Right hindlimb (tissue), 1 donor: ENCODE measurements at regions not wholly inside any gene's neighbourhood (a gene's known extent, or its start where the extent isn't known, plus 50 kb on each side); places are given as distances from the start of the nearest gene placed in this dataset.

Experiments
- DNase-seq: peaks from one replicate; pipeline ENCODE4 v3.0.0-alpha.2; 2018

DNA sequence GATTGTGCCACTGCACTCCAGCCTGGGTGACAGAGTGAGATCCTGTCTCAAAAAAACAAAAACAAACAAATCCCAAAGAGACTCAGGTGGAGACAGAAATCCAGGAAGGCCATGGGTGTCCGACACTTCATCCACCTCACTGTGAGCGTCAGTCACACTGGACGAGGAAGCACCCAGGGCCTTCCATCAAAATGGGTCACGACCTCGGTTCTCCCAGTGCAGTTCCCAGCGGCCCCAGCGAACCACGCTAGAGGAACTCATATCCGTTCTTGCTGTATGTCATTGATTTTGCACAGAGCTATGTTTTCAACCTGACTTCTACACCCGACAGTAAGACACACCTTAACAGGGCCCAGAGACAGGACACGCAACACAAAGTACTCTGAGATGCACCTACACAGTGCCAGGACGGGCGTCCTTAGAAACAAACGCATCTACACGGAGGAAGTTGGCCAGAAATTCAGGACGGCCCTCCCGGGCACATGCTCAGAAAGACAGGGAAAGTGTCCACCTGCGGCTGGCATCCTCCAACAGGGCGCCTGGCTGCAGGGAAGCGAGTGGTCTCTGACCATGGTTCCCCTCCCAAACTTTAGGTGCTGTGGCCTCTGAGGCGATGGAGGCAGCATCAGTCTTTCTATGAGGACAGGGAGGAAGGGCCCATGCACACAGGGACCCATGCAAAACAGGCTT lies 410.5 kb downstream of the CTTN start:
- DNase-seq: no peak

DNA sequence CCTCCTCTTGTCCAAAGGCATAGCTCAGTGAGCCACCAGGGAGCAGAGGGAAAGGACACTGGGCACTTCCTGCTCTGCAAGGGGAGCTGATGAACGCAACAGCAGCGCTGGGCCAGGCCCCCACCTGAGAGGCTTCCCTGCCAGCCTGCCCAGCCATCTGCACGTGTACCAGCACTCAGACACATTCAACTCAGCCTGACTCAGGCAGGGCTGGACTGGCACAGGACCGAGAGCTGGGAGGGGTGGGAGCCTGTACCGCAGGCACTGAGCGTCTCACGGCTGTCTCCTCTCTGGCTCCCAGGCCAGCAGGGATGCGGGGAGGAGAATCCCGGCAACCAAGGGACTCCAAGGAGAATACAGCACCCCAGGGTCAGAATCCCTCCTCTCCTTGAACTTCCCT lies 411.8 kb downstream of the CTTN start:
- DNase-seq: no peak

DNA sequence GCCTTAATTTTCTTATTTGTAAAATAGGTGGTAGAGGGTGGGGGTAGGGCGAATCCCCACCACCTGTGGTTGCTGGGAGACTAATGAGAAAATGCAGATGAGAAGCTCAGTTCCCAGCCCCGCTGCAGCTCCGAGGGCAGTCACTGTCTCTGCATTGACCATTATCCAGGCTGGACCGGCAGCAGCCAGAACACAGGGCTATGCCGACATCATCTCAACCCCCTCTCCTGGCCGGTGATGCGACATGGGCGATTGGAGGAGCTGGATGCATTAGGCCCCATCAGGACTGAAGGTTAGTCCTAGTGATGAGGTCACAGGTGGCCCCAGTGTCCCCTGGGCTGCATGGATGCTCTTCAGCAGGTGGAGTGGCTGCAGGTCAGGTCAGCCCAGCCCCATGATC lies 412.4 kb downstream of the CTTN start:
- no peak for DNase-seq

DNA sequence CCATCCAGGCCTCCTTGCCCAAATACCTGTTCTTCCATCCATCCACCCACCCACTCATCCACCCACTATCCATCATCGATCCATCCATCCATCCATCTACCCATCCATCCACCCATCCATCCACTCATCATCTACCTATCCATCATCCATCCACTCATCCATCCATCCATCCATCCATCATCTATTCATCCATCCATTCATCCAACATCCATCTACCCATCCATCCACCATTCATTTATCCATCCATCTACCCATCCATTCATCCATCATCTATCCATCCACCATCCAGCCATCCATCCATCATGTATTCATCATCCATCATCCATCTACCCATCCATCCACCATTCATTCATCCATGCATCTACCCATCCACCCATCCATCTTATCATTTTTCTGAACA lies 413.2 kb downstream of the CTTN start:
- DNase-seq: no peak

DNA sequence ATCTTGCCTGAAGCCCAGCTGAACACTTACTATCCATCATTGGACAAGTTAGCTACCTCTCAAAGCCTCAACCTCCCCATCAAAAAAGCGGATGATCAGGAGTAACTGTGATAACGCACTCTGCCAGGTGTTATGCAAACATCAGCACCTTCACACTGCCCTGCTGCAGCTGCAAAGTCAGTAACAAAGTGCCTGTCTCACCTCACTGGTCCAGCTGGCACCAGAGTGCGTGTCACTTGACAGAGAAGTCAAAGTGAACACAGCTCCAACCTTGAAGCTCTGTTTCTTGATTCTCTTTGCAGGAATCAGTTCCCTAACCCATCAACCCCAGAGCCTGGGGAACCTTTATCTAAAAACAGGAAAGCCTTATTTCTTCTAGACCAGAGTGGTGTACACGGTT lies 413.6 kb downstream of the CTTN start:
- DNase-seq: no peak

DNA sequence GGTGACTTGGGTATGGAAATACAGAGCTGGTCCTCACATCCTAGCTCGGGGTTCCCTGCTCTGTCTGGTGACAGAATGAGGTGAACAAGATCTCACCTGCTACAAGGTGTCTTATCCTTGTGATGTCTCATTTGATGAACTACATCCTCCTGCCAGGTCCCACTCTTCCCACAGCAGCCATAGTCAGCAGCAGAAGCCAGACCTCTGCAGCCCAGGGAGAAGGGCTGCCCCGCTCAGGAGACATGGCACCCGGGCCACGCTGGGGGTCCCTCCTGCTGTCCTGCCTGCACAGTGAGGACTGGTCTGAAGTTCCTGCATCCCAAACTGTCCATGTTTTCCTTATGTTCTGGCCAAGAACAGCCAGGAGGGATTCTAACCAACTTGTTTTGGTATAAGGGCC lies 414.1 kb downstream of the CTTN start:
- no peak for DNase-seq

DNA sequence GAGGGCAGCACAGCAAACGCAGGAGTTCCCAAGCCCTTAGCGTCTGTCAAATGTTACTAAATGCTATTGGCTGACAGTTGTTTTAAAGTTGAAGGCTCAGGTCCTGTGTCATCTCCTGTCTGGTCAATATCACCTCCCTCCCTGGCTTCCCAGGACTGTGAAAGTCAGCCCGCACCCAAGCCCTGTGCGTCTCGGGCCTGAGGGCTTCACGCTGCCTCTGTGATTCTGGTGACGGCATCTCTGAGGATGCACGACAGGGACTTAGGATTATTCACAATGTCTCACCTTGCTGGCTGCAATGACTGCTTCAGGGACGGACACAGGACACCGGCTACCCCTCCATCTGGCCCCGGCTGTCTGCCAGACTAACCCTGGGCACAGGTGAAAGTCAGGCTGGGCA lies 415.3 kb downstream of the CTTN start:
- DNase-seq: no peak

DNA sequence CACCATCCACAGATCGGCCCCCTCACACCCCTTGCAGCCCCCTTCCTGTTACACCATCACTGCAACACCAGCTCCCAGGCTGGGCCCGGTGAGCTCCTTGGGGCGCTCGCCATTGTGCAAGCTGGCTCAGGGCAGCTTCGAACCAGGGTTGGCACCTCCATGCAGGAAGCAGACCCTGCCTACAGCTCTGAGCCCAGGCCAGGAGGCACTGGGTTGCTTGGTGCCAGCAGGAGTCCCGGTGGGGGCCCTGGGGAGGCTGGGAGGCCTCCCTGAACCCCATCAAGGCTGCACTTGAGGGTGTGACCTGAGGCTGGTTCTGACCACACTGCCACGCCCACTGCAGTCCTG lies 417.1 kb downstream of the CTTN start:
- no peak for DNase-seq

DNA sequence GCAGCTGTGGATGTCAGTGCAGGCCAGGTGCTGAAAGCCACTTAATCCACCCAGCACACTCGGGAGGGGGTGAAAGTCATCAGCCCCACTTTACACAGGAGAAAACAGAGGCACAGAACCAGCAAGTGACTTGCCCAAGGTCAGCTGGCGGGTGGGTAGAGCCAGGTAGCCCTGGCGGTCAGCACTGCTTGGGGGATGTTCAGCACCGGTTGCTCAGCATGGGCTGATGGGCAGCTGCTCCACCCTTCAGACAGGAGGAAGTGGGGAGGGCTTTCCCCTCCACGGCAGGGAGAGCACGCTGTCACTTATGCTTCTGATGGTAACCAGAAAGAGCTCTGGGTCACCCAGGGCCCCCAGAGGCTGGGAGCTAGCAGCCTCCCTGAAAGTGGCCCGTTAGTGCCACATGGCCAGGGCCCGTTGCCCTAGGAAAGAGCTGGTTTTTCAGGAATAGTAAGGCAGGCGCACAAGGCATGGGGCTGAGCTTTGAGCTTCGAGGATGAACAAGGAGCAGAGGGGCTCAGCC lies 417.9 kb downstream of the CTTN start:
- DNase-seq: no peak

DNA sequence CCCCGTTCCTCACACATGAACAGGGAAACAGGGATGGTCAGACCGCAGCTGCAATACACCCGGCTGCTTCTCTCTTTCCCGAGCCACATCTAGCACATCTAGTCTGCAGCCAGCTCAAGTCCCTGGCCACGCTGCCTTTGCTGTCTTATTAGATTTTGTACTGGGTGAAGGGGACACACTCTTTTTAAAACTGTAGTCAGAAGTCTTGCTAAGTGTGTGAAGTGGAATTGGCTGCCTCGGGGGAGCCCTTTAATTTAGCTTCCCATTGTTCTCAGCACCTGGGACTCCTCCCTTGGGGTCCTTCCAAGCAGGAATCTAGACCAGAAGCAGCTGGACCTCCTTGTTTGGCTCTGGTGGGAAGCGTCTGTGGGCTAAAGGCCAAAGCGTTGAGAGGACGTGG lies 420.0 kb downstream of the CTTN start:
- peak; percentile 38 for DNase-seq

DNA sequence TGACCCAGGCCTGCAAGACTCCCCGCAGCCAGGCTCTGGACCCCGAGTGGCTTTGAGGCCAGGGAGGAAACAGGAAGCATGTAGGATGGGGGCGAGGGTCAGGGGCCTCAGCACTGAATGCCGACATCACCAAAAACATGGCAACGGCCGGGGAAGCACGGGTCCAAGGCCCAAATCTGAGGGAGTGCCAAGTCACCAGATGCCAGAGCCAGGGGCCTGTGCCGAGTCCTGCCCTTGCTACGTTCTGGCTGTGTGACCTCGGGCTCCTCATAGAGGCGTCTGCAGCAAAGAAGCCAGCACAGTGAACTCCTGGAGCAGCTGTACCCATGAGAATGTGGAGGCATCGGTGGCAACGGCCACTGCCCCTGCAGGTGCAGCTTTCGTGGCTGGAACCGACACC lies 420.7 kb downstream of the CTTN start:
- DNase-seq: no peak

DNA sequence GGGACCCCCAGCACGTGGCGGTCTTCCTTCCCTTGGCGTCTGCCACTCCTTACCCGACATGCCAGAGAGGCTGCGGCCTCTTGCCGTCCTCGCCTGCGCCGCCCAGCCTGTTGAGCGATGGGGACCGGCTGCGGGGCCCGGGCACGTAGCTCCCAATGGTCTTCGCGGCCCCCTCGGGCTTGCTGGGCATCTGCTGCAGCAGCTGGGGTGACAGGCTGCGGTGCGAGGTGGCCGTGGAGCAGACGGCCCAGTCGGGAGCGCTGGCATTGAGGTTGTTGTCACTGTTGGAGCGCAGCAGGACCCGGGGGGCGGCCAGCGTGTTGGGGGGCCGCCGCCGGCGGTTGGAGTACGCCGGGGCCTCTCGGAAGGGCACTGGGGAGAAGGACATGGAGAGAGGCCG lies 422.0 kb downstream of the CTTN start:
- DNase-seq: no peak

DNA sequence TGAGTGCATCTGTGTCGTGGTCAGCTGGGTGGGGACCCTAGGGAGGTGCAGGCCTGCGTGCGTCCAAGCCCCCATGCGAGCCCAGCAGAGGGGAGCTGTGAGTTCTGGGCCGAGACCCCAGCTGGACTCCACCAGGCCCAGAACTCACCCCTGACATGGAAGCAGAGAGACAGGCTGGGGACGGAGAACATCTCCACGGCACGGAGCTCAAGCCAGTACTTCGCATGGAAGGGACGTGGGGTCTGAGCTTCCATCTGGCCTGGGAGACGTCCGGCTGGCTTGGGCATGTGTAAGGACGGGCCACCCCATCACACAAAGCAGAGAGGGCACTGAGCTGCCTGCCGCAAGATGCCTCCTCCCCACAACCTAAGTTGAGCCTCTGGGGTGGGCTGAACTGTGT lies 422.4 kb downstream of the CTTN start:
- DNase-seq: no peak

DNA sequence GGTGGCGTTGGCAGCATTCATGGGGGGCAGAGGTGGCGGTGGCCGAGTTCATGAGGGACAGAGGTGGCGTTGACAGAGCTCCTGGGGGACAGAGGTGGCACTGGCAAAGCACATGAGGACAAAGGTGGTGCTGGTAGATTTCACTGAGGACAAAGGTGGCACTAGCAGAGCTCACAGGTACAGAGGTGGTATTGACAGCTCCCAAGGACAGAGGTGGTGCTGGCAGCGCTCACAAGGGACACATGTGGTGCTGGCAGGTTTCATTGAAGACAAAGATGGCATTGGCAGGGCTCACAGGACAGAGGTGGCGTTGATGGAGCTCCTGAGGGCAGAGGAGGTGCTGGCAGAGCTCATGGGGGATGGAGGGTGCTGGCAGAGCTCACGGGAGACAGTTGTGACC lies 425.4 kb downstream of the CTTN start:
- DNase-seq: no peak

DNA sequence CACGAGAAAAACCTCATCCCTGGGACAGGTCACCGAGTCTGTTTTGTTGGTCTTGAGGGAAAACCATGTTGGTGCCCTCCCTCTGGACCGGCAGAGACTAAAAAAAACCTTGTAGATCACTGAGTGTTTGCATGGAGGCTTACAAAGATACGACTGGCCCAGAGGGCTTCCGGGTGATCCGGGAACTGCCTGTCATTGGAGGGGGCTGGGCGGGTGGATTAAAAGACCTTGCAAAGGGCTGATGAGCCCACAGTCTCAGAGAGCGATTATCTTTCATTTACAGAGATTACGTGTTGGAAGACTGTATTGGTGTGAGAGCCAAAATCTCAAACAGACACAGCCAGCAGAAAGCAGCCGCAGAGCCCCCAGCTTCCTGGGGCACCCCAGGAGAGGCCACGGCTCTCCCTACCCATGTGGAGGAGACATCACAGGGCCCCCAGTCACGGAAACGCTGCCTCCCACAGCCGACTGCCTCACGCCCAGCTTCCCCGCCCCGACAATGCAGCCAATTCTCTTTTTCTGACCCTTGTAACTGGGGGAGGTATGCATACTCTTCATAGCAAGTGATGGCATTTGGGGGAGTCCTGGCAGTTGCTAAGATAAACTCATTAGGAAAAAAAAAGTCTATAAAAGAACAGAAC lies 426.4 kb downstream of the CTTN start:
- DNase-seq: no peak

DNA sequence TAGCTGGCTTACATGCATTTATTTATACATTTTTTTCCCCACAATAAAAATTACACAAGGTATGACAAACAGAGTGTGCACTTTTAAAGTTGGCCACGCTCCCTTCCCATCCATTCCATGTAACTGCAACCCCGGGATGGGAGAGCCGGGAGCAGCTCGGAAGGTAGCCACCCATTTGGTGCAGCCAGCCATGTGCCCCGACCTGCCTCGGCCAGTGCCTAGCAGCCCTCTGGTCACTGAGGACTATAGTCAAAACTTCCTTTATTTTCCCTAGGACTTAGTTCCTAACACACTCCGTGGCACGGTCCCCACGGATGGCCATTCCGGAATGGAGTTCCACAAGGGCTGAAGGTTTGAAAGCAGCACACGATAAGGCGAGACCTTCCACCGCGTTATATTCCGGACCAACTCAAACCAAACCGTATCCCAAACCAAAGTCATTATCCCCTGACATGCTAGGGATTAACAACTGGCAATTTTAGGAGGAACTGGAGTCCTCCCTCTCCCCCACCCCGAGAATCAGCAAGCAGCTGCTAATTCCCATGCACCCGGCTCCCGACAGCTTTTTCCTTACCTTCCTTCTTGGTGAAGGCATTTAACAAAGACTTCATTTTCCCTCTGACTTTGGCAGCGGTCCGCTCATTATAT lies 426.4 kb downstream of the SHANK2 start:
- DNase-seq: no peak

DNA sequence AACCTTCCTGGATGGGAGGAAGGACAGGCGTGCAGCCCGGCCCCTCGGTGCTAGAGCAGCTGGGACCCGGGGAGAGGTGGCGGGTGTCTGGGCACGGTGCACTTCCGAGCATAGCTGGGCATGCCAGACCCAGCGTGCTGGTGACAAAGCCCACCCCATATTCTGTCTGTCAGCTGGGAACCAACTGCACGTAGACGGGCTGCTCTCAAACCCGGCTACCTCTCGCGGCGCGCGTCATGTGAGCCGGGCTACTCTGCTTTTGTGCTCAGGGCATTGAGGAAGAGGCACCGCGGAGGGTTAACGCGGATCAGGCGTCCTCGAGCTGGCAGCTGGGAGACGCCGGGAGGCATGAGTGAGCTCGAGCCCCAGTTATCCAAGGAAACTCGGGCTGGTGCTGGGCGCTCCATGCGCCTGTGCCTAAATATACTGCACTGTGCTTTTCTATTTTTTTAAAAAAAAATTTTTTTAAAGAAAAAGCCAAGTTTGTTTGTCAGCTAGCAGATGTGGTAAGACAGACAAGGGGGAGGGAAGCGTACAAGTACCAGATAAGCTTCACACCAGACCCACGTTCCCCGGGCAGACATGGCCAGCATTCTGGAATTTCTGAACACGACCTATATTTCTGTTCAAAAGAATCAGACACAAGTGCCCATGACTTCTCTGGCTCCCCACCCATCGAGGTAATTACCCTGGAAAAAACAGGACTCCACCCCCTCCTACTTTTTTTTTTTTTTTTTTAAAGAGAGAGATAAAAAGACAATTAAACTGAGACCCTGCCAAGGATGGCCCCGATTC lies 425.6 kb downstream of the SHANK2 start:
- DNase-seq: peak; percentile 79

DNA sequence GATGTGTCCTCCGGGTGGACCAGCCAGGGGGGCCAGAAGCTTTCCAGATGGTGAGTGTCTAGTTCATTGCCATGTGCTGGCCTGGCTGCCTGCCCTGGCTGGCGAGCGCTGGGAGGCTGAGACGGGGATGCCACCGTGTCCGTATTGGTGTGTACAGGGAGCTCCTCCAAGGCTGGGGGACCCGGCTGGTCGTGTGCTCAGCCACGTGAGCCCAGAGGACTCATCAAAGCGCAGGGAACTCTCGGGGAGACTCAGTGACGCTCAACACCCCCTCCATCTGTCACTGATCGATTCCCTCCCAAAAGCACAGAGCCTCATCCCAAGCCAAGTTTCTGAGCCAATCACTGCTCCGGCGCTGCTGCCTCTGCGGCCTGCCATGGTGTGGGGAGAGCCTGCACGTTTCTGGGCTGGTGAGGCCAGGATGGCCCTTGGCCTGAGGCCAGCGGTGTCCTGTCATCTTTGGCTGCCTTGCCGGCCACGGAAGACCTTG lies 423.7 kb downstream of the SHANK2 start:
- DNase-seq: peak; percentile 62

DNA sequence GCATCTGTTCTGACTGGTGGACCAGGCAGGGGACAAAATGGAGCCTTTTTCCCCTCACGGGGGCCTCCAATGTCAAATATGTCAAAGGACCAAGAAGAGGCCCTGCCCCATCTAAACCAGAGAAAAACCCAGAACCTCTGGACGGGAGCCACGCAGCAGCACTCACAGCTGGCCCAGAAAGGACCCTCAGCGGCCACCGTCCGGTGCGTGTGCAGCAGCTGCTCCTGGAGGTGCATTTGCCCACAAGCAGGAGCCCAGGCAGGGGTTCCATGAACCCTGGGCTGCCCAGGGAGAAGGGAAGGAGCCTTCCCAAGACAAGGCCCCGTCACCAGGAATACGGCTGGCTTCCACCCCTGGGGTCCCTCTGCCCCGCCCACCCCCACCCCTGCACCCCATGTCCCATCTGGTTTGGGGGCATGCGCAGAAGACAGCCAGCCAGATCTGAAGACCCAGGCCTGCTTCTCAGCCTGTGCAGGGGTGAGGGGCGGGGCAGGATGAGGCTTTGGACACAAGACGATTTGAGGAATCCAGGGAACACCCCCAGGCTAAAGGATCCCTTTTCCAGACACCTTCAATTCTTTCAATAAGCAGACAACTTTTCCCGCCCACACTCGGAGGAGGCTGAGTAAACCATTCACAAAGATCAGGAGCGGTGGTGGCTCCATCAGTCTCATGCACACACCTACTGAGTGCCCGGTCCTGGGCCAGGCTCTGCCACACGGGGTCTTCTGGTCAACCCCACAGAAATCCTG lies 423.1 kb downstream of the SHANK2 start:
- no peak for DNase-seq

DNA sequence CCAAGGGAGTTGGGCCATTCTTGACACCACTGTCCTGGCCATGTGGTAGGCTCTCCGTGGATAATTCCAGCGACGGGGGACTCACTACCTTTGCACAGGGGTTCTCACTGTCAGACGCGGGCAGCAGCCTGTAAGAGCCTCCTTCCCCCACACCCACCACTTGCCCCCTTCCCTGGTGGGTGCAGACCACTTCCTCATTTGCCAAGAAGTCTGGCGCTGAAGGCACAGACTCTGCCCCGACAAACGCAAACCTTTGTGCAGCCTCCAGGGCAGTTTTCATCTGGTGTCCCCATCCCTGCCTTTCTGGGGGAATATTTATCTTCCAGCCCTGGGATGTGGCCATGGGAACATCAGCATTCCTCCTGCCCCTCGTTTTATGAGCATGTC lies 422.5 kb downstream of the SHANK2 start:
- DNase-seq: no peak

DNA sequence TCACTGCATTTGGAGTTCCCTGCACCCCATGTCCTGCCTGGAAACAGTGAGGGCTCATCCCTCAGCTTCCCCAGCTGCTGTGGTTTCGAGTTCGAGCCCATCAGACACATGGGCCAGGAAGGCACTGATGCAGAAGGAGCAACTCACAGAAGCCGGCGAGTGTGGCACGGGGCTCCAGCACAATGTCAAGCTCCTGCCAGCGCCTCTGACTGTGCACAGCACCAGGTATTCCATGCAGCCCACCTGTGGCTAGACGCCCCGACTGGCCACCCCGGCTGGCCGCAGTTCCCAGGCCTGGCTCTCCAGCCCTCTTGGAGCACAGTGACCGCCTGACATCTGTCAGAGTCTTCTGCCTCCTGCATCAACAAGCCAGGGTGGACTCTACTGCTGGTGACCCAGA lies 419.4 kb downstream of the SHANK2 start:
- no peak for DNase-seq

DNA sequence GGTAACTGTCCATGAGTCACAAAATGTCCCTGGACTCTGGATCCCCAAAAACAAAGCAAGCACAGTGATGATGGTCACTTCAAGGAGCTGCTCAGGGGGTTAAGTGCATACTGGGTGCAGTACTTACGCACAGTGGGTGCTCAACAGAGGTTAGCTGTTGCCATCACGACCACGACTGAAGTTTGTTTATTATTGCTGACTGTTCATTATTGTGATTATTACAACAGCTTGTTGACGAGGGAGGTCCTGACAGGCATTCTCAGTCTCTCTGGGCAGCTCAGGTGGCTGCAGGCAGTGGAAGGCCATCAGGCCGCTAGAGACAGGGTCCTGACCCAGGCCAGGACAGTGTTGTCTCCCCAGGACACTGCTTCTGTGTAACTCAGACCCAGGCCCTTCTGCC lies 418.8 kb downstream of the SHANK2 start:
- DNase-seq: no peak
